Kidney glomerular epithelial cell (primary cell): ENCODE measurements at regions not wholly inside any gene's neighbourhood (a gene's known extent, or its start where the extent isn't known, plus 50 kb on each side); places are given as distances from the start of the nearest gene placed in this dataset.

ENCODE experiments used
- DNase-seq: peaks from one replicate; lab custom pipeline; 2025; lab: John Stamatoyannopoulos, UW

- DNase-seq: no peak
These were observed 138.2 kb upstream of the NTM start for GRCh38 chr11:131232261-131232660.

GRCh38 chr11:131234221-131234620 lies 136.2 kb upstream of the NTM start:
- no peak for DNase-seq

- DNase-seq: no peak
These were observed 134.8 kb upstream of the NTM start for GRCh38 chr11:131235328-131236298.

- no peak for DNase-seq
These were observed 130.0 kb upstream of the NTM start for GRCh38 chr11:131240421-131240820.

- DNase-seq: no peak
These were observed 127.9 kb upstream of the NTM start for GRCh38 chr11:131242476-131243000.

GRCh38 chr11:131246156-131246555 lies 124.3 kb upstream of the NTM start:
- DNase-seq: no peak

- DNase-seq: no peak
These were observed 123.8 kb upstream of the NTM start for GRCh38 chr11:131246663-131247062.

- no peak for DNase-seq
These were observed 121.8 kb upstream of the NTM start for GRCh38 chr11:131248588-131248987.

- no peak for DNase-seq
These were observed 117.2 kb upstream of the NTM start for GRCh38 chr11:131253142-131253655.

- DNase-seq: no peak
These were observed 116.7 kb upstream of the NTM start for GRCh38 chr11:131253656-131254151.

GRCh38 chr11:131254254-131254653 lies 116.2 kb upstream of the NTM start:
- no peak for DNase-seq

- DNase-seq: no peak
These were observed 96.2 kb upstream of the NTM start for GRCh38 chr11:131274233-131274632.

- no peak for DNase-seq
These were observed 94.8 kb upstream of the NTM start for GRCh38 chr11:131275580-131275979.

GRCh38 chr11:131278472-131278871 lies 91.9 kb upstream of the NTM start:
- DNase-seq: no peak

GRCh38 chr11:131279654-131280384 lies 90.6 kb upstream of the NTM start:
- no peak for DNase-seq

- DNase-seq: no peak
These were observed 89.1 kb upstream of the NTM start for GRCh38 chr11:131281316-131281715.

- DNase-seq: no peak
These were observed 86.4 kb upstream of the NTM start for GRCh38 chr11:131284041-131284440.

- DNase-seq: no peak
These were observed 81.8 kb upstream of the NTM start for GRCh38 chr11:131288521-131289091.

- no peak for DNase-seq
These were observed 80.2 kb upstream of the NTM start for GRCh38 chr11:131290185-131290584.

GRCh38 chr11:131295986-131296385 lies 74.4 kb upstream of the NTM start:
- no peak for DNase-seq

GRCh38 chr11:131297441-131297840 lies 73.0 kb upstream of the NTM start:
- no peak for DNase-seq
